ENCODE measurements at regions not wholly inside any gene's neighbourhood (a gene's known extent, or its start where the extent isn't known, plus 50 kb on each side); places are given as distances from the start of the nearest gene placed in this dataset.

DNA sequence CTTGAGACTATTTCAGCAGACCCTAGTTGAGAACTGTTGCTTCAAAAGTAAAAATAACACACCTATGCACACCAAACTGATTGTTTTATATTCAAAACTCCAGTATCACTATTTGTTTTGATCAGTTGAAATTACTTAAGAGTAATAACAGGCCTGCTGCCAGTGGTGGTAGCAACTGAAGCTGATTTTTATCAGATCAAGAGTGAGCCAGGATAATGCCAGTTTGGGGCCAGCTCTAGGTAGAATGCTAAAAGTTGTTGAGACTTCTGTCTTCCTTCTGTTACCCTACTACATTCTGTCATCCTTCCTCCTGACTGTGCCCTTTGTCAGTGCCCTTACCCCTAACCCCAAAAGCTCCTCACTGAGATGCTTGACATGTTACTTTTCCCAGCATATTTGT, 228.7 kb upstream of the SPRY1 start:
- no peaks in the 10 kb centered on the region for H3K9me2 ChIP-seq (replicated peaks; ENCODE audit: low read depth, low read length)
- H3K4me2 ChIP-seq (ENCODE audit: low read depth, low read length, poor library complexity, severe bottlenecking), result peak overlapping the region; percentile 33
- no peaks in the 10 kb centered on the region for H3K36me3 ChIP-seq (ENCODE audit: insufficient read depth, low read length)
- peak overlapping the region; percentile 45 for H3K9ac ChIP-seq (ENCODE audit: low read depth, low read length, poor library complexity, severe bottlenecking)
- H2AFZ ChIP-seq (ENCODE audit: low read length), result peak overlapping the region; percentile 24; the same call in 1 of the 2 replicates
- H3K4me3 ChIP-seq (ENCODE audit: low read length, poor library complexity, severe bottlenecking), result peak overlapping the region; percentile 20
- no peaks in the 10 kb centered on the region for H4K20me1 ChIP-seq (ENCODE audit: insufficient read depth, low read length, poor library complexity, severe bottlenecking)
- H3K27me3 ChIP-seq (ENCODE audit: insufficient read depth, low read length, poor library complexity, severe bottlenecking), result no peaks in the 10 kb centered on the region
- H3K9me3 ChIP-seq (ENCODE audit: insufficient read depth, low read depth, low read length), result no peaks in the 10 kb centered on the region
- no peaks in the 10 kb centered on the region for H3F3A ChIP-seq (ENCODE audit: low read depth)
- no peak for TF ChIP-seq CTCF (conservative IDR thresholded peaks at IDR 0.05; ENCODE audit: low read length)
- TF ChIP-seq EZH2phosphoT487 (IDR thresholded peaks at IDR 0.05; ENCODE audit: borderline replicate concordance), result no peak
- peaks cover 51% of the 10 kb centered on the region for H3K4me1 ChIP-seq (ENCODE audit: insufficient read depth, low read length, poor library complexity, severe bottlenecking)
- H3K79me2 ChIP-seq (ENCODE audit: insufficient read depth, low read length), result no peaks in the 10 kb centered on the region

GRCh38 chr4:123168812-123169211, 227.8 kb upstream of the SPRY1 start:
- TF ChIP-seq CTCF (conservative IDR thresholded peaks at IDR 0.05; ENCODE audit: low read length), result no peak
- no peak for TF ChIP-seq EZH2phosphoT487 (IDR thresholded peaks at IDR 0.05; ENCODE audit: borderline replicate concordance)
- no peaks in the 10 kb centered on the region for H3F3A ChIP-seq (ENCODE audit: low read depth)
- H3K4me3 ChIP-seq (ENCODE audit: low read length, poor library complexity, severe bottlenecking), result no peak overlapping the region
- H3K4me2 ChIP-seq (ENCODE audit: low read depth, low read length, poor library complexity, severe bottlenecking), result peak overlapping the region; percentile 33
- no peaks in the 10 kb centered on the region for H4K20me1 ChIP-seq (ENCODE audit: insufficient read depth, low read length, poor library complexity, severe bottlenecking)
- H3K9me3 ChIP-seq (ENCODE audit: insufficient read depth, low read depth, low read length), result no peaks in the 10 kb centered on the region
- peak overlapping the region; percentile 45 for H3K9ac ChIP-seq (ENCODE audit: low read depth, low read length, poor library complexity, severe bottlenecking)
- H3K27me3 ChIP-seq (ENCODE audit: insufficient read depth, low read length, poor library complexity, severe bottlenecking), result no peaks in the 10 kb centered on the region
- no peaks in the 10 kb centered on the region for H3K36me3 ChIP-seq (ENCODE audit: insufficient read depth, low read length)
- no peak overlapping the region for H2AFZ ChIP-seq (ENCODE audit: low read length)
- H3K4me1 ChIP-seq (ENCODE audit: insufficient read depth, low read length, poor library complexity, severe bottlenecking), result peaks cover 48% of the 10 kb centered on the region
- no peaks in the 10 kb centered on the region for H3K79me2 ChIP-seq (ENCODE audit: insufficient read depth, low read length)
- no peaks in the 10 kb centered on the region for H3K9me2 ChIP-seq (replicated peaks; ENCODE audit: low read depth, low read length)

DNA sequence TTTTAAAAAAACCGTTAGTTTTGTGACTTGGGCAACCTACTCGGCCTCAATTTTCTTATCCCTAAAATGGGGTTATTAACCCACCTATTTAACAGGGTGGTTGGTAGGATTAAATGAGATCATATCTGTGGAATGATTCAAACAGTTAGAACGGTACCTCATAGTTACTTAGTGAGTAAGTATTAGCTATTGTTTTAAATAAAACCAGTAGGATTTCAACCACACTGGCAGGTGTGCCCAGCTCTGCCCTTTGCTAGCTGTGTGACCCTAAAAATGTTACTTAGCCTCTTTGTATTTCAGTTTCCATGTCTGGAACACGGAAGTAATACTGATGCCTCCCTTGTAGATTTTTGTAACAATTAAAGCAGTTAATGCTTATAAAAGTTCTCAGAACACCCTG, 225.8 kb upstream of the SPRY1 start:
- H3K4me1 ChIP-seq (ENCODE audit: insufficient read depth, low read length, poor library complexity, severe bottlenecking), result peaks cover 57% of the 10 kb centered on the region
- no peak overlapping the region for H2AFZ ChIP-seq (ENCODE audit: low read length)
- H3K27me3 ChIP-seq (ENCODE audit: insufficient read depth, low read length, poor library complexity, severe bottlenecking), result no peaks in the 10 kb centered on the region
- no peak overlapping the region for H3K4me2 ChIP-seq (ENCODE audit: low read depth, low read length, poor library complexity, severe bottlenecking)
- H3K9me3 ChIP-seq (ENCODE audit: insufficient read depth, low read depth, low read length), result no peaks in the 10 kb centered on the region
- TF ChIP-seq CTCF (conservative IDR thresholded peaks at IDR 0.05; ENCODE audit: low read length), result no peak
- no peak for TF ChIP-seq EZH2phosphoT487 (IDR thresholded peaks at IDR 0.05; ENCODE audit: borderline replicate concordance)
- H3K36me3 ChIP-seq (ENCODE audit: insufficient read depth, low read length), result no peaks in the 10 kb centered on the region
- no peaks in the 10 kb centered on the region for H3K79me2 ChIP-seq (ENCODE audit: insufficient read depth, low read length)
- no peak overlapping the region for H3K9ac ChIP-seq (ENCODE audit: low read depth, low read length, poor library complexity, severe bottlenecking)
- no peaks in the 10 kb centered on the region for H4K20me1 ChIP-seq (ENCODE audit: insufficient read depth, low read length, poor library complexity, severe bottlenecking)
- H3K4me3 ChIP-seq (ENCODE audit: low read length, poor library complexity, severe bottlenecking), result no peak overlapping the region
- no peaks in the 10 kb centered on the region for H3K9me2 ChIP-seq (replicated peaks; ENCODE audit: low read depth, low read length)
- no peaks in the 10 kb centered on the region for H3F3A ChIP-seq (ENCODE audit: low read depth)

All from Loucy (cell line).